Gastrocnemius medialis (tissue), 4 donors: ENCODE measurements at regions not wholly inside any gene's neighbourhood (a gene's known extent, or its start where the extent isn't known, plus 50 kb on each side); places are given as distances from the start of the nearest gene placed in this dataset.

Source experiments
- ATAC-seq, 2 donors: fragments of 150-250 bp; one replicate each; pipeline ENCODE4 v1.9.1; 2016
- DNase-seq, 2 donors: peaks; one replicate each; pipeline ENCODE4 v3.0.0-alpha.2; 2019
- H3K27ac ChIP-seq, 4 donors: fragments of 200-600 bp; sonication (generic); 1 replicate in 1 of 4; 2 replicates in 3 of 4; pipeline ENCODE4 v1.5.1; 2016 to 2018; ENCODE audit warnings: mild to moderate bottlenecking in 2 of 4, moderate library complexity in 1 of 4
- H3K27me3 ChIP-seq, 3 donors: fragments of 200-600 bp; sonication (generic) in 2 of 3; 1 replicate in 1 of 3; 2 replicates in 2 of 3; pipeline versions ENCODE4 v1.5.1 to v1.6.0; 2016 to 2019; ENCODE audit warnings: mild to moderate bottlenecking in 1 of 3, moderate library complexity in 1 of 3
- H3K36me3 ChIP-seq, 2 donors: fragments of 200-600 bp; sonication (generic) in 1 of 2; one replicate each; pipeline ENCODE4 v1.5.1; 2017 to 2018
- H3K4me1 ChIP-seq, 2 donors: fragments of 200-600 bp; sonication (generic) in 1 of 2; one replicate each; pipeline ENCODE4 v1.5.1; 2016 to 2017; ENCODE audit warnings: mild to moderate bottlenecking in 2 of 2
- H3K4me3 ChIP-seq, 4 donors: fragments of 200-600 bp; sonication (generic) in 3 of 4; 1 replicate in 1 of 4; 2 replicates in 3 of 4; pipeline ENCODE4 v1.5.1; 2016 to 2019; ENCODE audit warnings: mild to moderate bottlenecking in 2 of 4
- H3K9me3 ChIP-seq, 3 donors: fragments of 200-600 bp; sonication (generic) in 2 of 3; 1 replicate in 1 of 3; 2 replicates in 2 of 3; pipeline ENCODE4 v1.5.1; 2016 to 2019
- POLR2A ChIP-seq, 2 donors: fragments of 450-650 bp; IDR thresholded peaks; one replicate each; pipeline ENCODE4 v1.6.1; 2017; ENCODE audit warnings: antibody characterized with exemption in 2 of 2, mild to moderate bottlenecking in 2 of 2, moderate library complexity in 2 of 2
- in situ Hi-C, 4 donors: fragments of 200-750 bp; cut with MboI; loops; one replicate each; pipeline versions ENCODE4 v1.15.0 to v1.8.0; 2017; ENCODE audit warnings: low sequenced_read_pairs in 4 of 4
- intact Hi-C: fragments of 100-400 bp; cut with DNase I; formaldehyde crosslinking; loops from one replicate; pipeline ENCODE4 v1.15.1; 2023; ENCODE audit warnings: low total_unique reads
- TF ChIP-seq, protein P1 (sequence below), 5 experiments: fragments of 450-650 bp in 3 of 5; fragments of 200-600 bp in 2 of 5; sonication (generic) in 2 of 5; IDR thresholded peaks in 4 of 5; conservative IDR thresholded peaks in 1 of 5; 1 replicate in 4 of 5; 2 replicates in 1 of 5; pipeline ENCODE4 v1.5.1; 2016 to 2019; ENCODE audit warnings: antibody characterized with exemption in 5 of 5, mild to moderate bottlenecking in 3 of 5, moderate library complexity in 3 of 5

GRCh38 chr22:47552541-47553205 is 790.2 kb downstream of the TBC1D22A start:
- Histone ChIP-seq H3K27me3 (no peaks in the 10 kb centered on the region), H3K4me1 (no peaks in the 10 kb centered on the region), H3K27ac (no peak overlapping the region), H3K9me3 (no peaks in the 10 kb centered on the region), H3K4me3 (no peak overlapping the region), H3K36me3 (no peaks in the 10 kb centered on the region)
- in situ Hi-C loops, result no loop called here
- no peak for ATAC-seq
- intact Hi-C loops, result no loop called here
- TF ChIP-seq, protein P1, sequence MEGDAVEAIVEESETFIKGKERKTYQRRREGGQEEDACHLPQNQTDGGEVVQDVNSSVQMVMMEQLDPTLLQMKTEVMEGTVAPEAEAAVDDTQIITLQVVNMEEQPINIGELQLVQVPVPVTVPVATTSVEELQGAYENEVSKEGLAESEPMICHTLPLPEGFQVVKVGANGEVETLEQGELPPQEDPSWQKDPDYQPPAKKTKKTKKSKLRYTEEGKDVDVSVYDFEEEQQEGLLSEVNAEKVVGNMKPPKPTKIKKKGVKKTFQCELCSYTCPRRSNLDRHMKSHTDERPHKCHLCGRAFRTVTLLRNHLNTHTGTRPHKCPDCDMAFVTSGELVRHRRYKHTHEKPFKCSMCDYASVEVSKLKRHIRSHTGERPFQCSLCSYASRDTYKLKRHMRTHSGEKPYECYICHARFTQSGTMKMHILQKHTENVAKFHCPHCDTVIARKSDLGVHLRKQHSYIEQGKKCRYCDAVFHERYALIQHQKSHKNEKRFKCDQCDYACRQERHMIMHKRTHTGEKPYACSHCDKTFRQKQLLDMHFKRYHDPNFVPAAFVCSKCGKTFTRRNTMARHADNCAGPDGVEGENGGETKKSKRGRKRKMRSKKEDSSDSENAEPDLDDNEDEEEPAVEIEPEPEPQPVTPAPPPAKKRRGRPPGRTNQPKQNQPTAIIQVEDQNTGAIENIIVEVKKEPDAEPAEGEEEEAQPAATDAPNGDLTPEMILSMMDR (IDR thresholded peaks at IDR 0.05 in 4 of 5, conservative IDR thresholded peaks at IDR 0.05 in 1 of 5), result no peak
- no peak for TF ChIP-seq POLR2A (IDR thresholded peaks at IDR 0.05)
- no peak for DNase-seq

- TF ChIP-seq, protein P1 (IDR thresholded peaks at IDR 0.05 in 4 of 5, conservative IDR thresholded peaks at IDR 0.05 in 1 of 5), result no peak
- no peak for TF ChIP-seq POLR2A (IDR thresholded peaks at IDR 0.05)
- Histone ChIP-seq H3K4me3 (no peak overlapping the region), H3K9me3 (no peaks in the 10 kb centered on the region), H3K27me3 (no peaks in the 10 kb centered on the region), H3K4me1 (no peaks in the 10 kb centered on the region), H3K36me3 (no peaks in the 10 kb centered on the region), H3K27ac (no peak overlapping the region)
- DNase-seq (no peak), ATAC-seq (no peak)
- in situ Hi-C loops (no loop called here), intact Hi-C loops (no loop called here)
Observed at GRCh38 chr22:47552024-47552423, 789.6 kb downstream of the TBC1D22A start.

DNA sequence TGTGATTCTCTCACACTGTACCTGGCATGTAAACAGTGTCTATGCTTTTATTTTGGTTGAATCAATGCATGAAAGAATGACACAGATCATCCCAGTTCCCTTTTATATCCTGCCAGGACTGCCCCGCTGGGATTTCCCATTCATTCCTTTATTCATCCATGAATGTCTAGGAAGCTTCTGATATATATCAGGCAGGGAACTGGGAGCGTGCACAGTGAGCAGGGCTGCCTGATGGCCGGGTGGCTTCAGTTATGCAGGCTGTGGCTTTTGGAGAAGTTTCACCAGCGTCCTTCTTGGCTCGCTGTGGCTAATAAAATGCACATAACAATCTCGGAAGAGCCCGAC is 789.0 kb downstream of the TBC1D22A start:
- H3K27me3 ChIP-seq, result no peaks in the 10 kb centered on the region
- TF ChIP-seq POLR2A (IDR thresholded peaks at IDR 0.05), result no peak
- TF ChIP-seq, protein P1 (IDR thresholded peaks at IDR 0.05 in 4 of 5, conservative IDR thresholded peaks at IDR 0.05 in 1 of 5), result no peak
- in situ Hi-C loops (no loop called here), intact Hi-C loops (no loop called here)
- ATAC-seq (no peak), DNase-seq (no peak)
- H3K4me1 ChIP-seq, result no peaks in the 10 kb centered on the region
- no peak overlapping the region for H3K4me3 ChIP-seq
- H3K9me3 ChIP-seq, result no peaks in the 10 kb centered on the region
- no peak overlapping the region for H3K27ac ChIP-seq
- no peaks in the 10 kb centered on the region for H3K36me3 ChIP-seq

GRCh38 chr22:47550524-47551430 is 788.3 kb downstream of the TBC1D22A start:
- H3K4me3 ChIP-seq, result no peak overlapping the region
- DNase-seq, result no peak
- ATAC-seq, result no peak
- H3K4me1 ChIP-seq, result no peaks in the 10 kb centered on the region
- no peak overlapping the region for H3K27ac ChIP-seq
- in situ Hi-C loops (no loop called here), intact Hi-C loops (no loop called here)
- H3K36me3 ChIP-seq, result no peaks in the 10 kb centered on the region
- H3K9me3 ChIP-seq, result no peaks in the 10 kb centered on the region
- H3K27me3 ChIP-seq, result no peaks in the 10 kb centered on the region
- TF ChIP-seq, protein P1 (IDR thresholded peaks at IDR 0.05 in 4 of 5, conservative IDR thresholded peaks at IDR 0.05 in 1 of 5), result no peak
- TF ChIP-seq POLR2A (IDR thresholded peaks at IDR 0.05), result no peak
